ENCODE measurements at regions not wholly inside any gene's neighbourhood (a gene's known extent, or its start where the extent isn't known, plus 50 kb on each side); places are given as distances from the start of the nearest gene placed in this dataset.

DNA sequence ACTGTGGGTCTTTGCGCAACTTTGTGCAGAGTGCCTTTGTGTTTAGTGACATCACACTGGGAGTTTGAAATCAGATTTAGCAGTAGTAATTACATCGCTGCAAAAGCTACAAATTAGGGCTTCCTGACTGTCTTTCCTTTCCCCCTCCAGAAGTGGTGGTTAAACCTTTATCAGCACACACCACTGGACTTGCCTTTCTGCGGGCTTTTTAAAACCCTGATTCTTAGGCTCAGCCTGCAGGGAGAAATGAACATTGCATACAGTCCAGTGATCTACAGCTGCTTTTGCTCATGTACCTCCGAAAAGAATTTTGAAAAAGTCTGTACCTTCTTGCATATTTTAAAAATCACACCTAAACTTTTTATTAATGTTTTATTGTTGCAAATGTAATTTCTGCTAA, 219.7 kb upstream of the NAALADL2 start:
- TF ChIP-seq, protein P1, sequence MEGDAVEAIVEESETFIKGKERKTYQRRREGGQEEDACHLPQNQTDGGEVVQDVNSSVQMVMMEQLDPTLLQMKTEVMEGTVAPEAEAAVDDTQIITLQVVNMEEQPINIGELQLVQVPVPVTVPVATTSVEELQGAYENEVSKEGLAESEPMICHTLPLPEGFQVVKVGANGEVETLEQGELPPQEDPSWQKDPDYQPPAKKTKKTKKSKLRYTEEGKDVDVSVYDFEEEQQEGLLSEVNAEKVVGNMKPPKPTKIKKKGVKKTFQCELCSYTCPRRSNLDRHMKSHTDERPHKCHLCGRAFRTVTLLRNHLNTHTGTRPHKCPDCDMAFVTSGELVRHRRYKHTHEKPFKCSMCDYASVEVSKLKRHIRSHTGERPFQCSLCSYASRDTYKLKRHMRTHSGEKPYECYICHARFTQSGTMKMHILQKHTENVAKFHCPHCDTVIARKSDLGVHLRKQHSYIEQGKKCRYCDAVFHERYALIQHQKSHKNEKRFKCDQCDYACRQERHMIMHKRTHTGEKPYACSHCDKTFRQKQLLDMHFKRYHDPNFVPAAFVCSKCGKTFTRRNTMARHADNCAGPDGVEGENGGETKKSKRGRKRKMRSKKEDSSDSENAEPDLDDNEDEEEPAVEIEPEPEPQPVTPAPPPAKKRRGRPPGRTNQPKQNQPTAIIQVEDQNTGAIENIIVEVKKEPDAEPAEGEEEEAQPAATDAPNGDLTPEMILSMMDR (conservative IDR thresholded peaks at IDR 0.05; ENCODE audit: low read depth, low read length) = no peak
- no peak for TF ChIP-seq EZH2 (IDR thresholded peaks at IDR 0.05; ENCODE audit: borderline replicate concordance, low read depth, low read length, poor library complexity, severe bottlenecking)

Measured in A673 (cell line).